ENCODE measurements at regions not wholly inside any gene's neighbourhood (a gene's known extent, or its start where the extent isn't known, plus 50 kb on each side); places are given as distances from the start of the nearest gene placed in this dataset.

GRCh38 chr5:74940782-74941353, 74.7 kb upstream of the FAM169A start:
- H4K20me1 ChIP-seq (ENCODE audit: control insufficient read depth, insufficient read depth) = no peaks in the 10 kb centered on the region
- 15% methylated on average over 2 of the region's 2 CpGs for WGBS (ENCODE audit: insufficient coverage, insufficient replicate concordance, low lambda C conversion rate, missing lambda C conversion rate)
- FAIRE-seq (no peak), DNase-seq (ENCODE audit: low read depth, low spot score) (no peak), ATAC-seq (no peak)
- no peaks in the 10 kb centered on the region for H3K4me1 ChIP-seq (ENCODE audit: control insufficient read depth, insufficient read depth, low read length)
- no peak overlapping the region for H3K4me3 ChIP-seq
- POLR2A ChIA-PET = no interaction called here
- intact Hi-C loops (cut with micrococcal nuclease; ENCODE audit: unreplicated experiment) (no loop called here), in situ Hi-C loops (cut with MboI) (no loop called here)
- H3K4me2 ChIP-seq (ENCODE audit: control insufficient read depth, insufficient read depth) = no peak overlapping the region
- CTCF ChIA-PET = no interaction called here
- H3K36me3 ChIP-seq (ENCODE audit: control insufficient read depth in 2 of 2, insufficient read depth in 2 of 2, low read length in 1 of 2) = no peaks in the 10 kb centered on the region
- RAD21 ChIA-PET (ENCODE audit: unreplicated experiment) = no interaction called here
- no peak overlapping the region for H3K27ac ChIP-seq (ENCODE audit: control insufficient read depth, insufficient read depth)
- H2AFZ ChIP-seq (ENCODE audit: control insufficient read depth, low read depth, low read length) = no peak overlapping the region
- SMC1A ChIA-PET (ENCODE audit: uncharacterized antibody, unreplicated experiment) = interaction anchor here (1.0 kb wide), 1 partner anchor 107 kb away, joined by 3 read pairs; no protein-coding TSS in a partner anchor
- H3K9ac ChIP-seq (ENCODE audit: control insufficient read depth, insufficient read depth, low read length) = no peak overlapping the region
- no peaks in the 10 kb centered on the region; a peak in 1 of 4 replicates for H3K27me3 ChIP-seq (replicated peaks in 1 of 2; ENCODE audit: control insufficient read depth in 2 of 2, insufficient read depth in 2 of 2, low read length in 1 of 2)
- BruUV-seq (replicated peaks) = no TSS peak
- no peak for TF ChIP-seq ZNF384 (IDR thresholded peaks at IDR 0.05; ENCODE audit: borderline replicate concordance, low read depth, low read length)
- TF ChIP-seq CUX1 (IDR thresholded peaks at IDR 0.05; ENCODE audit: insufficient replicate concordance, low read depth, low read length) = no peak
- TF ChIP-seq SMAD5 (IDR thresholded peaks at IDR 0.05; ENCODE audit: low read depth) = no peak
- TF ChIP-seq MTA3 (IDR thresholded peaks at IDR 0.05; ENCODE audit: borderline replicate concordance, low read length) = no peak
- no peak for TF ChIP-seq HSF1 (IDR thresholded peaks at IDR 0.05; ENCODE audit: low read depth, low read length)
- TF ChIP-seq GATAD2B (conservative IDR thresholded peaks at IDR 0.05; ENCODE audit: low read depth) = no peak
- TF ChIP-seq TCF7 (IDR thresholded peaks at IDR 0.05; ENCODE audit: borderline replicate concordance) = no peak
- no peak for TF ChIP-seq HCFC1 (IDR thresholded peaks at IDR 0.05; ENCODE audit: low read length)
- TF ChIP-seq MAX (IDR thresholded peaks at IDR 0.05; ENCODE audit: low read depth, low read length) = no peak
- TF ChIP-seq RFX5 (IDR thresholded peaks at IDR 0.05; ENCODE audit: low read depth, low read length) = no peak
- no peak for TF ChIP-seq CHD4 (IDR thresholded peaks at IDR 0.05)
- TF ChIP-seq RUNX3 (IDR thresholded peaks at IDR 0.05; ENCODE audit: low read length) = no peak
- TF ChIP-seq BMI1 (IDR thresholded peaks at IDR 0.05; ENCODE audit: borderline replicate concordance) = no peak
- TF ChIP-seq NFXL1 (IDR thresholded peaks at IDR 0.05; ENCODE audit: borderline replicate concordance) = no peak
- no peak for TF ChIP-seq RAD51 (IDR thresholded peaks at IDR 0.05)
- TF ChIP-seq KDM1A (IDR thresholded peaks at IDR 0.05; ENCODE audit: borderline replicate concordance) = no peak
- no peak for TF ChIP-seq SPI1 (IDR thresholded peaks at IDR 0.05; ENCODE audit: borderline replicate concordance, insufficient read depth, low read depth, low read length)
- TF ChIP-seq CTCF (IDR thresholded peaks at IDR 0.05 in 2 of 3, conservative IDR thresholded peaks at IDR 0.05 in 1 of 3; ENCODE audit: control insufficient read depth in 2 of 3, extremely low read depth in 1 of 3, insufficient read depth in 1 of 3, low read depth in 3 of 3, low read length in 3 of 3) = no peak
- no peaks in the 10 kb centered on the region for H3K9me3 ChIP-seq (replicated peaks; ENCODE audit: control insufficient read depth, insufficient read depth, low read length)
- H3K79me2 ChIP-seq (ENCODE audit: control insufficient read depth, insufficient read depth, low read length) = no peaks in the 10 kb centered on the region
